Ishikawa (cell line): ENCODE measurements at regions not wholly inside any gene's neighbourhood (a gene's known extent, or its start where the extent isn't known, plus 50 kb on each side); places are given as distances from the start of the nearest gene placed in this dataset.

Source experiments
- CEBPB ChIP-seq: IDR thresholded peaks from 2 replicates; pipeline ENCODE4 v1.6.1; 2012
- CREB1 ChIP-seq: IDR thresholded peaks from 2 replicates; pipeline ENCODE4 v1.6.1; 2012; ENCODE audit warnings: low read depth
- EGR1 ChIP-seq: IDR thresholded peaks from 2 replicates; pipeline ENCODE4 v1.6.1; 2012
- EP300 ChIP-seq: IDR thresholded peaks from 2 replicates; pipeline ENCODE4 v1.6.1; 2012; ENCODE audit warnings: borderline replicate concordance
- FOXM1 ChIP-seq: IDR thresholded peaks from 2 replicates; pipeline ENCODE4 v1.6.1; 2012; ENCODE audit warnings: low read depth, borderline replicate concordance
- NFIC ChIP-seq: IDR thresholded peaks from 2 replicates; pipeline ENCODE4 v1.6.1; 2012
- RAD21 ChIP-seq: IDR thresholded peaks from 2 replicates; pipeline ENCODE4 v1.6.1; 2012; ENCODE audit warnings: low read depth
- TAF1 ChIP-seq: IDR thresholded peaks from 2 replicates; pipeline ENCODE4 v1.6.1; 2012; ENCODE audit warnings: low read depth, mild to moderate bottlenecking
- TCF12 ChIP-seq: IDR thresholded peaks from 2 replicates; pipeline ENCODE4 v1.6.1; 2012; ENCODE audit warnings: low read depth
- TEAD4 ChIP-seq: IDR thresholded peaks from 2 replicates; pipeline ENCODE4 v1.6.1; 2012
- YY1 ChIP-seq: IDR thresholded peaks from 2 replicates; pipeline ENCODE4 v1.6.1; 2012; ENCODE audit warnings: low read depth
- ZBTB7A ChIP-seq: IDR thresholded peaks from 2 replicates; pipeline ENCODE4 v1.6.1; 2012; ENCODE audit warnings: low read depth
- TF ChIP-seq, protein P1 (sequence below): IDR thresholded peaks from 2 replicates; pipeline ENCODE4 v1.6.1; 2012; ENCODE audit warnings: low read depth, mild to moderate bottlenecking
- TF ChIP-seq, protein P2 (sequence below): IDR thresholded peaks from 2 replicates; pipeline ENCODE4 v1.6.1; 2012
- TF ChIP-seq, protein P3 (sequence below): IDR thresholded peaks from 2 replicates; pipeline ENCODE4 v1.6.1; 2012

DNA sequence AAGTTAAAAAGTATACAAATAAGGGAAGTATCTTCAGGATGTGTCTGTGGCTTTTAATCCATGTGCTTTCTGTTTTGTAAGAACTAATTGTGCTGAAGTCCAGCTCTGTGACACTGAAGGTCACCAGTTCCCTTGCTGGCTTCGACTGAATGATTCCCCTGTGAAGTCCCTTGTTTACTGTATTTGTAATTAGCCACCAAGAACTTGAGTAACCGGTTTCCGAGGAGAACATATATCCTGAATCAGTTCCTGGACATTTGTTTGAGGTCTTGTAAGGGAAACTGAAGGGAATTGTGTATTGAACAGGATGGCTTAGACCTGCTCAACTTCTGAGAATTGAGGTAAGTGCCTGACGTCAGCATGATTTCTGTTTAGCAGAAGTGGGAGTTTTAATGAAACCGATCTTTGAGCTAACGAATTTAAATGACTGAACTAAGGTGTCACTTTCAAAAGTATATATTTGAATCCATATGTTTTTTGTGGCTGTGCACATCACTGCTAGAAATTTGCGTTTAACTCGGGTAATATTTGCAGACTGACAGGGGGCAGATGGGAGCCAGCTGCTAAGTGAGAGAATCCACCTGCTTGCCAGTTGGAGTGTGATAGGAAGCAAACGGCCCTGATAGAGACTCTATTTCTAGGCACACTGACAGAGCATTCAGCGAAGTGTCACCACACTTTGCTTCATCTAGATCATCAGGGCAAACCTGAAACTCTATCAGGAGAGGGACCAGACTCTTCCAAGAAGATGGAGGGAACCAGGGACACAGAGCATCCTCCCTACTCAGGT, 530.0 kb downstream of the RFC3 start:
- TF ChIP-seq TCF12 (no peak), TEAD4 (no peak), ZBTB7A (no peak), EGR1 (no peak), TAF1 (no peak), RAD21 (no peak), FOXM1 (no peak), CEBPB (no peak), NFIC (no peak)
- TF ChIP-seq, protein P1, sequence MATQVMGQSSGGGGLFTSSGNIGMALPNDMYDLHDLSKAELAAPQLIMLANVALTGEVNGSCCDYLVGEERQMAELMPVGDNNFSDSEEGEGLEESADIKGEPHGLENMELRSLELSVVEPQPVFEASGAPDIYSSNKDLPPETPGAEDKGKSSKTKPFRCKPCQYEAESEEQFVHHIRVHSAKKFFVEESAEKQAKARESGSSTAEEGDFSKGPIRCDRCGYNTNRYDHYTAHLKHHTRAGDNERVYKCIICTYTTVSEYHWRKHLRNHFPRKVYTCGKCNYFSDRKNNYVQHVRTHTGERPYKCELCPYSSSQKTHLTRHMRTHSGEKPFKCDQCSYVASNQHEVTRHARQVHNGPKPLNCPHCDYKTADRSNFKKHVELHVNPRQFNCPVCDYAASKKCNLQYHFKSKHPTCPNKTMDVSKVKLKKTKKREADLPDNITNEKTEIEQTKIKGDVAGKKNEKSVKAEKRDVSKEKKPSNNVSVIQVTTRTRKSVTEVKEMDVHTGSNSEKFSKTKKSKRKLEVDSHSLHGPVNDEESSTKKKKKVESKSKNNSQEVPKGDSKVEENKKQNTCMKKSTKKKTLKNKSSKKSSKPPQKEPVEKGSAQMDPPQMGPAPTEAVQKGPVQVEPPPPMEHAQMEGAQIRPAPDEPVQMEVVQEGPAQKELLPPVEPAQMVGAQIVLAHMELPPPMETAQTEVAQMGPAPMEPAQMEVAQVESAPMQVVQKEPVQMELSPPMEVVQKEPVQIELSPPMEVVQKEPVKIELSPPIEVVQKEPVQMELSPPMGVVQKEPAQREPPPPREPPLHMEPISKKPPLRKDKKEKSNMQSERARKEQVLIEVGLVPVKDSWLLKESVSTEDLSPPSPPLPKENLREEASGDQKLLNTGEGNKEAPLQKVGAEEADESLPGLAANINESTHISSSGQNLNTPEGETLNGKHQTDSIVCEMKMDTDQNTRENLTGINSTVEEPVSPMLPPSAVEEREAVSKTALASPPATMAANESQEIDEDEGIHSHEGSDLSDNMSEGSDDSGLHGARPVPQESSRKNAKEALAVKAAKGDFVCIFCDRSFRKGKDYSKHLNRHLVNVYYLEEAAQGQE = no peak
- TF ChIP-seq, protein P2, sequence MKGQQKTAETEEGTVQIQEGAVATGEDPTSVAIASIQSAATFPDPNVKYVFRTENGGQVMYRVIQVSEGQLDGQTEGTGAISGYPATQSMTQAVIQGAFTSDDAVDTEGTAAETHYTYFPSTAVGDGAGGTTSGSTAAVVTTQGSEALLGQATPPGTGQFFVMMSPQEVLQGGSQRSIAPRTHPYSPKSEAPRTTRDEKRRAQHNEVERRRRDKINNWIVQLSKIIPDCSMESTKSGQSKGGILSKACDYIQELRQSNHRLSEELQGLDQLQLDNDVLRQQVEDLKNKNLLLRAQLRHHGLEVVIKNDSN = no peak
- TF ChIP-seq, protein P3, sequence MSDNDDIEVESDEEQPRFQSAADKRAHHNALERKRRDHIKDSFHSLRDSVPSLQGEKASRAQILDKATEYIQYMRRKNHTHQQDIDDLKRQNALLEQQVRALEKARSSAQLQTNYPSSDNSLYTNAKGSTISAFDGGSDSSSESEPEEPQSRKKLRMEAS = no peak

DNA sequence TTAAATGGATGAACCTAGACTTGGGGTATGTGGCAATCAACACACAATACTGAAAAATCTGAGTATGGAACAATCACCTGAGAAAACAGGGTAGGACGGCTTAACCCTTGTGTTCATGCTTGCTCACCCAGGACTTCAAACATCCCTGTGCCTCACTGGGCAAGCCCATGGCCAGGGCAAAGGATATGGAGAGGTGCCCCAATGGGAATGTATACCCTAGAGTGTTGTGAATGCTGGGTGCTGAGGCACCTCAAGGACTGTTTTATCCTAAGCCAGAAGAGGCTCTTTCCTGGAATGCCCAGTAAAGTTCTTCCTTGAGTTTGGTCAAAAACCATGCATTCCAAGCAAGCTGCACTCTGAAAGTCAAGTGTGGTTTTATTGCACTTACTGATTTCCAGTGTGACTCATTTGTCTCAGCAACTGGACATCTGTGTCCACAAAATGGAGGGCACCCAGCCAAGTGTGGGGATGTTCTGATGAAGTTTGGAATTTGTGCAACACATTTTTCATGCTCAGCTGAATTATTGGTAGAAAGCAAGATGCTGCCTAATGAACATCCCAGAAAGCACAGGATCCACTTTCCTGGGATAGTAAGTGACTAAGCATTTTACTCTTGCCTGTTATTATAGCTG, 531.3 kb downstream of the RFC3 start:
- TF ChIP-seq CEBPB = no peak

DNA sequence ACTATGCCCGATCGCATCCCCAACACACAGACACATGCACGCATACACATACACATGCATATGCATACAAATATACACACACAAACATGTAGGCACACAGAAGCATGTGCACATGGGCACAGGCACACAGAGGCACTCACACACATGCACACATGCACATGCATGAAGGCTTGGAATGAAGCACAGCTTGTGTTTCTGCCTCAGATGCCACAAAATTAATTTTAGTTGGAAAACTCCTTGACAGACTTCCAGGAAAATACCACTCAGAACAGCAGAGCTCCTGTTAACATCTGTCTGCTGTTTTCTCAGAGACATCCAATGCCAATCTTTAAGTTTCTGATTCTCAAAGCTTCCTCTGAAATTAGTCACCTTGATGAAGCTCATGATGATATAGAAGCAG, 532.7 kb downstream of the RFC3 start:
- TF ChIP-seq ZBTB7A = no peak
- TF ChIP-seq, protein P1 = no peak

DNA sequence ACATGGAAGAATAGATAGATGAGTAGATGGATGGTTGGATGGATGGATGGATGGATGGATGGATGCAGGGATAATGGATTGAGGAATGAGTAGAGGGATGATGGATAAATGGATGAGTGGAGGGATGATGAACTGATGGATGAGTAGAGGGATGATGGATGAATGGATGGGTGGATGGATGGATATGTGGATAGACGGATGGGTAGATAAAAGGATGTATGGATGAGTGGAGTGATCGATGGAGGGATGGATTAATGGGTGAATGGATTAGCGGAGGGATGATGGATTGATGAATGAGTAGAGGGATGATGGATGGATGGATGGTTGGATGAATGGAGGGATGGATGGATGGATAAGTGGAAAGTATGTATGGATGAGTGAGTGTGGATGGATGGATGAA, 533.2 kb downstream of the RFC3 start:
- TF ChIP-seq EP300 (no peak), ZBTB7A (no peak), NFIC (no peak), TCF12 (no peak), YY1 (no peak), CREB1 (no peak), RAD21 (no peak), EGR1 (no peak)
- TF ChIP-seq, protein P3 = no peak
- TF ChIP-seq, protein P1 = no peak

DNA sequence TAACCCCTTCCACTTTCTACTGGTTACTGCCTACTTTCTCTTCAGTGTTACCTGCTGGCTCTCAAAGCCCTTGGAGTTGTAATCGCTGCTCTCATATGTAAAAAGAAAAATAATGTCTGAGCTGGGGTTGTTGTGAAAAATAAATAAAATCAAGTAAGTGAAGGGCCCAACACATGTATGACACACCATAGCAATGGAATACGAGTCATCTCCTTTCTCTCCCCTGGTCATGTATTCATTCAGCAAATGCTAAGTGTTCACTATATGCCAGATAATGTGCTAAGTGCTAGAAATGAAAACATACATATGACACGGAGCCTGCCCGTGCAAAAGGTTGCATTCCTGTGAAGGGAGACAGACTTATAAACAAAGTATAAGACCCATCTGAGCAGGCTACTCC, 535.0 kb downstream of the RFC3 start:
- TF ChIP-seq CEBPB = no peak
- no peak for TF ChIP-seq TAF1
- TF ChIP-seq EP300 = no peak
- no peak for TF ChIP-seq EGR1
- no peak for TF ChIP-seq NFIC
- no peak for TF ChIP-seq YY1
- no peak for TF ChIP-seq TCF12
- no peak for TF ChIP-seq TEAD4
- no peak for TF ChIP-seq CREB1
- TF ChIP-seq, protein P1 = no peak
- TF ChIP-seq, protein P2 = no peak
- no peak for TF ChIP-seq FOXM1
- TF ChIP-seq ZBTB7A = no peak
- TF ChIP-seq, protein P3 = no peak
- no peak for TF ChIP-seq RAD21
